ENCODE measurements at regions not wholly inside any gene's neighbourhood (a gene's known extent, or its start where the extent isn't known, plus 50 kb on each side); places are given as distances from the start of the nearest gene placed in this dataset.

- no peak for TF ChIP-seq CTCF (conservative IDR thresholded peaks at IDR 0.05; ENCODE audit: low read depth, low read length)
- TF ChIP-seq FOS (IDR thresholded peaks at IDR 0.05; ENCODE audit: low read depth, low read length): no peak
- no peak for TF ChIP-seq USF2 (IDR thresholded peaks at IDR 0.05; ENCODE audit: low read depth, low read length)
- TF ChIP-seq POLR2A (IDR thresholded peaks at IDR 0.05; ENCODE audit: low read depth, low read length): no peak
- TF ChIP-seq CEBPB (IDR thresholded peaks at IDR 0.05; ENCODE audit: low read depth, low read length): no peak
- no peak for TF ChIP-seq RFX5 (IDR thresholded peaks at IDR 0.05; ENCODE audit: low read depth, low read length)
- TF ChIP-seq SMC3 (IDR thresholded peaks at IDR 0.05; ENCODE audit: low read depth, low read length): no peak
- TF ChIP-seq MXI1 (IDR thresholded peaks at IDR 0.05; ENCODE audit: borderline replicate concordance, low read depth, low read length): no peak
Measured at GRCh38 chrX:16002185-16002584, 121.2 kb upstream of the GRPR start.
